ENCODE measurements at regions not wholly inside any gene's neighbourhood (a gene's known extent, or its start where the extent isn't known, plus 50 kb on each side); places are given as distances from the start of the nearest gene placed in this dataset.
A peak's percentile ranks its signal among the peaks of the same experiment; 100 is the strongest.
"Not testable (repeated sequence)": the region's sequence is repeated elsewhere in the genome, so short reads cannot be mapped to it uniquely, and the experiment has no call there.

DNA sequence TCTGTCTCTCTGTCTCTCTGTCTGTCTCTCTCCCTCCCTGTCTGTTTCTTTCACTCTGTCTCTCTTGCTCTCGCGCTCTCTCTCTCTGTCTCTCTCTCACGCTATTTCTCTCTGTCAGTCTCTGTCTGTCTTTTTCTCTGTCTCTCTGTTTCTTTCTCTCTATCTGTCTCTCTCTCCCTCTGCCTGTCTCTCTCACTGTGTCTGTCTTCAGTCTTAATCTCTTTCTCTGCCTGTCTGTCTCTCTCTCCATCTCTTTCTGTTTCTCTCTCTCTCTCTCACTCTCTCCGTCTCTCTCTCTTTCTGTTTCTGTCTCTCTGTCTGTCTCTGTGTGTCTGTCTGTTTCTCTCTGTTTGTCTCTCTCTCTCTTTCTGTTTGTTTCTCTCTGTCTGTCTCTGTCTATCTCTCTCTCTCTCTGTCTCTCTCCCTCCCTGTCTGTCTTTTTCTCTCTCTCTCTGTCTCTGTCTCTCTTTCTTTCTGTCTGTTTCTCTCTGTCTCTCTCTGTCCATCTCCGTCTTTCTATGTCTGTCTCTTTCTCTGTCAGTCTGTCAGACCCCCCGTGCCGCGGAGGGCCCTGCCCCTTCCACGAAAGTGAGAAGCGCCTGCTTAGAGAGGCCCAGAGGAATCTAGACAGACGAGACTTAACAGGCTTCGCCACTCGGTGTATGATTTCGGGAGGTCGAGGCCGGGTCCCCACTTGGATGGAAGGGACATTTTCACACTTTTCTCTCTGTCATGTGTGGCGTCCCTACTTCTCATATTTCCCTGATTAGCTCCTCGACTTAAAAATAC lies 346.3 kb upstream of the DEFB115 start:
- Histone ChIP-seq H3K27me3 (peaks cover 0 to 18% of the 10 kb centered on the region in 2 donors), H3K36me3 (no peaks in the 10 kb centered on the region), H3K4me1 (no peaks in the 10 kb centered on the region), H3K27ac (no peak overlapping the region), H3K9me3 (peaks cover 0 to 16% of the 10 kb centered on the region in 2 donors), H3K4me3 (no peak overlapping the region)
- DNase-seq (peak in 1 of 4 donors; percentile 35), ATAC-seq (no peak)
- TF ChIP-seq, protein P1, sequence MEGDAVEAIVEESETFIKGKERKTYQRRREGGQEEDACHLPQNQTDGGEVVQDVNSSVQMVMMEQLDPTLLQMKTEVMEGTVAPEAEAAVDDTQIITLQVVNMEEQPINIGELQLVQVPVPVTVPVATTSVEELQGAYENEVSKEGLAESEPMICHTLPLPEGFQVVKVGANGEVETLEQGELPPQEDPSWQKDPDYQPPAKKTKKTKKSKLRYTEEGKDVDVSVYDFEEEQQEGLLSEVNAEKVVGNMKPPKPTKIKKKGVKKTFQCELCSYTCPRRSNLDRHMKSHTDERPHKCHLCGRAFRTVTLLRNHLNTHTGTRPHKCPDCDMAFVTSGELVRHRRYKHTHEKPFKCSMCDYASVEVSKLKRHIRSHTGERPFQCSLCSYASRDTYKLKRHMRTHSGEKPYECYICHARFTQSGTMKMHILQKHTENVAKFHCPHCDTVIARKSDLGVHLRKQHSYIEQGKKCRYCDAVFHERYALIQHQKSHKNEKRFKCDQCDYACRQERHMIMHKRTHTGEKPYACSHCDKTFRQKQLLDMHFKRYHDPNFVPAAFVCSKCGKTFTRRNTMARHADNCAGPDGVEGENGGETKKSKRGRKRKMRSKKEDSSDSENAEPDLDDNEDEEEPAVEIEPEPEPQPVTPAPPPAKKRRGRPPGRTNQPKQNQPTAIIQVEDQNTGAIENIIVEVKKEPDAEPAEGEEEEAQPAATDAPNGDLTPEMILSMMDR (IDR thresholded peaks at IDR 0.05), result no peak
- intact Hi-C loops (cut with DNase I), result no loop called here

DNA sequence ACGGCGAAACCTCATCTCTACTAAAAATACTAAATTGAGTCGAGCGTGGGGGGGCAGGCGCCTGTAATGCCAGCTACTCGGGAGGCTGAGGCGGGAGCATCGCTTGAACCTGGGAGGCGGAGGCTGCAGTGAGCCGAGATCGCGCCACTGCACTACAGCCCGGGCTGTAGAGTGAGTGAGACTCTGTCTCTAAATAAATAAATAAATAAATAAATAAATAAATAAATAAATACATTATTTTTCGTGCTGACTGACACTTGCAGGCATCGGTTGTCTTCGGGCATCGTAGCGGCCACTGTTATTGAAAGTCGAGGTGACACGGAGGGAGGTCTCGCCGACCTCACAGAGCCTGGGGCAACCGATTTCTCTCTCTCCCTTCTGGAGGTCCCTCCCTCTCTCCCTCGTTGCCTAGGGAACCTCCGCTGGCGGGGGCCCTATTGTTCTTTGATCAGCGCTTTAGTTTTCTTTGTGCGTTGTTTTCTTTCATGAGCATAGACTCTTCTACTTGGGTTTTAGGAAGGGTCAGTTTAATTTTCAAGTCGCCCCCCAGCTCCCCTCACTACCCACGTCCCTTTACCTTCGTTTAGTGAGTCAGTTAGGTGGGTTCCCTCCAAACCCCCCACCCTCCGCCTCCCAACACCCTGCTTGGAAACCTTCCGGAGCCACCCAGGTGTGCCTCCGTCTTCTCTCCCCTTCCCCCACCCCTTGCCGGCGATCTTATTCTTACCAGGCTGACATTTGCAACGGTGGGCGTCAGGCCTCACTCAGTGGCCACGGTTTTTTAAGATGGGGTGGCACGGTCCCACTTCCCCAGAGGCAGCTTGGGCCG lies 345.4 kb upstream of the DEFB115 start:
- H3K9me3 ChIP-seq, result peaks cover 0 to 13% of the 10 kb centered on the region in 2 donors
- peak in 1 of 4 donors; percentile 31 for DNase-seq
- H3K27ac ChIP-seq; intact Hi-C loops (cut with DNase I); H3K36me3 ChIP-seq; ATAC-seq; H3K4me1 ChIP-seq; H3K4me3 ChIP-seq: not testable (repeated sequence)
- peaks cover 0 to 18% of the 10 kb centered on the region in 2 donors for H3K27me3 ChIP-seq

DNA sequence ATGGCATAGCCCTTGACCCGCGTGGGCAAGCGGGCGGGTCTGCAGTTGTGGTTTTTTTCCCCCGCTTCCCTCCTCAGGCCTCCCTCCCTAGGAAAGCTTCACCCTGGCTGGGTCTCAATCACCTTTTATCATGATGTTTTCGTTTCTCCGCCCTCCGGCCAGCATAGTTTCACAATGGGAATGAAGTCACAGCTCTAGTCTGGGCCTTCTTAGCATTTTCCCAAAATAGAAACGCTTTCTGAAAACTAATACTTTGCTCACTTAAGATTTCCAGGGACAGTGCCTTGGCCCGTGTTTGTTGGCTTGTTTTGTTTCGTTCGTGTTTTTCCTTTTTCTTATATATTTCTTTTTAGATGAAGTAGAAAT lies 344.8 kb upstream of the DEFB115 start:
- H3K9me3 ChIP-seq; H3K36me3 ChIP-seq; ATAC-seq; H3K4me3 ChIP-seq; H3K4me1 ChIP-seq; DNase-seq; H3K27ac ChIP-seq; intact Hi-C loops (cut with DNase I): not testable (repeated sequence)
- H3K27me3 ChIP-seq, result peaks cover 0 to 18% of the 10 kb centered on the region in 2 donors

DNA sequence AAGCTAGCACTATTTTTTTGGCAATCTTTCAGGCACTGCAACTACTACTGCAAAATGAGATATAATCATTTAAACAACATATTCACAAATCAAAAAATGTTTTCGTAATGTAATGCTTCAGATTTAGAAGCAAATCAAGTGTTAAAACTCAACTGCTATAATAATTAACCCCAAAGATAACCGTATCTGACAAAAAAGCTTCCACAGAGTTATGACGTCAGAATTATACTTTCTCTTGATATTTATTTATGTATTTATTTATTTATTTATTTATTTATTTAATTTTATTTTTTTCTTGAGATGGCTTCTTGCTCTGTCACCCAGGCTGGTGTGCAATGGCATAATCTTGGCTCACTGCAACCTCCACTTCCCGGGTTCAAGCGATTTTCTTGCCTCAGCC lies 341.1 kb upstream of the DEFB115 start:
- H3K4me3 ChIP-seq; DNase-seq; intact Hi-C loops (cut with DNase I); ATAC-seq; H3K4me1 ChIP-seq; H3K27ac ChIP-seq; H3K36me3 ChIP-seq: not testable (repeated sequence)
- Histone ChIP-seq H3K27me3 (peaks cover 0 to 26% of the 10 kb centered on the region in 2 donors), H3K9me3 (peaks cover 0 to 18% of the 10 kb centered on the region in 2 donors)

DNA sequence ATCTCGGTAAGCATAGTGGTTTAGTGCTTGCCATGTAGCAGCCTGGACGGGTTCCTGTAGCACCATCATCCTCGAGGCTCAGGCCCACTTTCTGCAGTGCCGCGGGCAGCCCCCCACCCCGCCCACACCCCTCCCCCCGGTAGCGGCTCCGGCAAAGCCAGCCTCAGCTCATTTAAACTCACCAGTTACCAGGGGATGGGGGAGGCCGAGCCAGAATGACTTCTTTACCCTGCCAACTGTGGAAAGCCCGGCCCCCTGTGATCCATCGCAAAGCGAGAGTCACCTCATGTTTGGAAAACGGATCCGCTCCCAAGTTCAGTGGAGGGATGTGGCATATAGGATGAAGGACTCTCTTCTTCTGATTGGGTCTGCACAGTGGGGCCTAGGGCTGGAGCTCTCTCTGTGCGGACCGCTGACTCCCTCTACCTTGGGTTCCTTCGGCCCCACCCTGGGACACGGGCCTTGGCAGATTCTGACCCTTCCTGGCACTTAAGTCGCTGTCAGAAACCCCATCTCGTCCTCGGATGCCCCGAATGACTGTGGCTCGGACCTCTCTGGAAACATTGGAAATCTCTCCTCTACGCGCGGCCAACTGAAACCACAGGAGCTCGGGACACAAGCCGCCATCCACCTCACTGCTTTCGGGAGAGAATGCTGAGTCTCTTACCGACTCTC lies 337.8 kb upstream of the DEFB115 start:
- Histone ChIP-seq H3K27me3 (peaks cover 0 to 23% of the 10 kb centered on the region in 2 donors), H3K36me3 (no peaks in the 10 kb centered on the region), H3K4me1 (no peaks in the 10 kb centered on the region), H3K27ac (no peak overlapping the region), H3K4me3 (no peak overlapping the region), H3K9me3 (peaks cover 0 to 38% of the 10 kb centered on the region in 2 donors)
- intact Hi-C loops (cut with DNase I), result no loop called here
- TF ChIP-seq, protein P1 (IDR thresholded peaks at IDR 0.05), result no peak
- ATAC-seq (no peak), DNase-seq (peak in 1 of 4 donors; percentile 37)

DNA sequence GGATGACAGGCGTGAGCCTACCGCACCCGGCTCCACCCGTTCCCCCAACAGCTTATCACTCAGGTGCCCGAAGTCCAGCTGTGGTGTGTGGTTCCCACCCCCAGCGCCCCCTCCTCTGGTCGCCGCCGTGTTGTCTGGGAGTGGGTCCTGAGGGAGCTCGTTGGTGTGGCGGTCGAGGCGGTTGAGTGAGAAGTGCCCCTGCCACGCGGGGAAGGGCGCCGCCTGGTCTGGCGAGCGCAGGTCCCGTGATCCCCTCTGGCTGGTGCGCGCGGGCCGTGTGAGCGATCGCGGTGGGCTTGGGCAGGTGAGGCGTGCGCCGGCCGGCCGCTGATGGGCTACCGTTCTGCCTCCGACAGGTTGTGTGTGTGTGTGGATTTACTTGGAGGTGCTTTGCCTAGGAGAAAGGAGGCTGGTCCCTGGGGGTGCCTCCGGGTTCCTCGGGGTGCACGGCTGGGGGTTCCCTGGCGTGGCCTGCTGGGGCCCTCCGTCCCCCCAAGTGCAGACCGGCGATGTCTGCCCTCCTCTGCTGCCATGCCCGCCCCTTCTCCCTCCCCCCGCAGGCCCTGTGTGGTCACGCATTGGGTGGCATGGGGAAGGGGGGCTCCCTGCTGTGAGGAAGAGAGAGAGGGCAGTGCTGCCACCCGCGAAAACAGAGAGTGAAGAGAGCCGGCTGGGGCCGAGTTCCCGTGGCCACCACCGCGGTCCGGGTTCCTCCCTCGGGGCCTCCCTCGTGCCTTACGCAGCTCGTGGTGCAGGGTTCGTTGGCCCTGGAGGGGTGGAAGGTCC lies 336.0 kb upstream of the DEFB115 start:
- peaks cover 0 to 57% of the 10 kb centered on the region in 2 donors for H3K9me3 ChIP-seq
- H3K27ac ChIP-seq, result no peak overlapping the region
- no peak overlapping the region for H3K4me3 ChIP-seq
- peaks cover 0 to 23% of the 10 kb centered on the region in 2 donors for H3K27me3 ChIP-seq
- peak in 1 of 4 donors; percentile 54 for DNase-seq
- no peaks in the 10 kb centered on the region for H3K36me3 ChIP-seq
- TF ChIP-seq, protein P1 (IDR thresholded peaks at IDR 0.05), result no peak
- H3K4me1 ChIP-seq, result no peaks in the 10 kb centered on the region
- intact Hi-C loops (cut with DNase I), result no loop called here
- no peak for ATAC-seq

All from left lung (tissue), 4 donors.